Hepatocyte (in vitro differentiated cells): ENCODE measurements at regions not wholly inside any gene's neighbourhood (a gene's known extent, or its start where the extent isn't known, plus 50 kb on each side); places are given as distances from the start of the nearest gene placed in this dataset.

Source experiments
- DNase-seq: peaks from one replicate; pipeline ENCODE4 v3.0.0-alpha.2; 2016; ENCODE audit warnings: low spot score
- H2AFZ ChIP-seq: fragments of 200-600 bp; sonication (generic); 2 replicates; pipeline ENCODE4 v1.6.0; 2016; ENCODE audit warnings: antibody characterized with exemption, mild to moderate bottlenecking
- H3K27ac ChIP-seq: fragments of 200-600 bp; sonication (generic); 2 replicates; pipeline ENCODE4 v1.5.1; 2016; ENCODE audit warnings: mild to moderate bottlenecking
- H3K27me3 ChIP-seq: fragments of 200-600 bp; sonication (generic); 2 replicates; pipeline ENCODE4 v1.6.1; 2016
- H3K36me3 ChIP-seq: fragments of 200-600 bp; sonication (generic); replicated peaks from 2 replicates; pipeline ENCODE4 v1.5.1; 2016; ENCODE audit warnings: low read depth; ENCODE audit not compliant: insufficient read depth
- H3K4me1 ChIP-seq: fragments of 200-600 bp; sonication (generic); 2 replicates; pipeline ENCODE4 v1.5.1; 2016; ENCODE audit warnings: mild to moderate bottlenecking, moderate library complexity; ENCODE audit not compliant: insufficient read depth
- H3K4me2 ChIP-seq: fragments of 200-600 bp; sonication (generic); 2 replicates; pipeline ENCODE4 v1.6.0; 2016
- H3K4me3 ChIP-seq: fragments of 200-600 bp; sonication (generic); 2 replicates; pipeline ENCODE4 v1.5.1; 2016; ENCODE audit warnings: mild to moderate bottlenecking
- H3K79me2 ChIP-seq: fragments of 200-600 bp; sonication (generic); 2 replicates; pipeline ENCODE4 v1.6.0; 2017; ENCODE audit warnings: mild to moderate bottlenecking
- H3K9me2 ChIP-seq: fragments of 200-600 bp; sonication (generic); replicated peaks from 2 replicates; pipeline ENCODE4 v1.6.0; 2017; ENCODE audit warnings: mild to moderate bottlenecking; ENCODE audit not compliant: insufficient read depth
- H3K9me3 ChIP-seq: fragments of 200-600 bp; sonication (generic); 2 replicates; pipeline ENCODE4 v1.5.1; 2016; ENCODE audit warnings: low read depth, mild to moderate bottlenecking
- H4K20me1 ChIP-seq: fragments of 200-600 bp; sonication (generic); 2 replicates; pipeline ENCODE4 v1.6.0; 2016; ENCODE audit warnings: mild to moderate bottlenecking; ENCODE audit not compliant: insufficient read depth, poor library complexity, severe bottlenecking
- EZH2 ChIP-seq: fragments of 200-600 bp; sonication (generic); IDR thresholded peaks from 2 replicates; pipeline ENCODE4 v1.6.1; 2016; ENCODE audit warnings: antibody characterized with exemption, mild to moderate bottlenecking, borderline replicate concordance
- EZH2phosphoT487 ChIP-seq: fragments of 200-600 bp; sonication (generic); IDR thresholded peaks from one replicate; pipeline ENCODE4 v1.6.1; 2018; ENCODE audit warnings: antibody characterized with exemption, mild to moderate bottlenecking, low read depth, moderate library complexity; ENCODE audit not compliant: unreplicated experiment, severe bottlenecking
- WGBS: methylation state at CpG from one replicate; pipeline ENCODE4 v1.1.6; 2016; ENCODE audit warnings: low lambda C conversion rate; ENCODE audit errors: missing lambda C conversion rate; 5-methylcytosine and 5-hydroxymethylcytosine counted together
- TF ChIP-seq, protein P1 (sequence below): fragments of 200-600 bp; sonication (generic); IDR thresholded peaks from 2 replicates; pipeline ENCODE4 v1.5.1; 2016; ENCODE audit warnings: antibody characterized with exemption, mild to moderate bottlenecking; ENCODE audit not compliant: poor library complexity

DNA sequence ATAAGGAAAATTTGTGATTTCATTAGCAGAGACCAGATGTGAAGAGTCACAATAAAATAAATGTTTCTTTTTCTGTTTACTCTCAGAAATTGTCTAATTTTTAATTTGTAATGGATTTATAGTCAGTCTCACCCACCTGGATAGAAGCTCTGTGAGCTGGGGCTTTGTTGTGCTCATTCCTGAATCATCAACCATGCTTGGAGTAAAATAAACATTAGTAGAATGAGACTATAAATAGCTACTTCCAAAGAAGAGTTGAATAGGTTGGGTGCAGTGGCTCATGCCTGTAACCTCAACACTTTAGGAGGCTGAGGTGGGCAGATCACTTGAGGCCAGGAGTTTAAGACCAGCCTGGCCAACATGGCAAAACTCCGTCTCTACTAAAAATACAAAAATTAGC is 185.3 kb upstream of the FBXO33 start:
- DNase-seq = no peak
- Histone ChIP-seq H3K79me2 (no peaks in the 10 kb centered on the region), H4K20me1 (no peaks in the 10 kb centered on the region), H3K36me3 (no peaks in the 10 kb centered on the region), H3K27me3 (no peaks in the 10 kb centered on the region), H3K4me1 (peaks cover 4% of the 10 kb centered on the region), H3K4me3 (no peak overlapping the region), H3K9me2 (no peaks in the 10 kb centered on the region), H3K27ac (no peak overlapping the region), H2AFZ (no peak overlapping the region), H3K9me3 (no peaks in the 10 kb centered on the region), H3K4me2 (no peak overlapping the region)
- TF ChIP-seq EZH2phosphoT487 = no peak
- TF ChIP-seq, protein P1, sequence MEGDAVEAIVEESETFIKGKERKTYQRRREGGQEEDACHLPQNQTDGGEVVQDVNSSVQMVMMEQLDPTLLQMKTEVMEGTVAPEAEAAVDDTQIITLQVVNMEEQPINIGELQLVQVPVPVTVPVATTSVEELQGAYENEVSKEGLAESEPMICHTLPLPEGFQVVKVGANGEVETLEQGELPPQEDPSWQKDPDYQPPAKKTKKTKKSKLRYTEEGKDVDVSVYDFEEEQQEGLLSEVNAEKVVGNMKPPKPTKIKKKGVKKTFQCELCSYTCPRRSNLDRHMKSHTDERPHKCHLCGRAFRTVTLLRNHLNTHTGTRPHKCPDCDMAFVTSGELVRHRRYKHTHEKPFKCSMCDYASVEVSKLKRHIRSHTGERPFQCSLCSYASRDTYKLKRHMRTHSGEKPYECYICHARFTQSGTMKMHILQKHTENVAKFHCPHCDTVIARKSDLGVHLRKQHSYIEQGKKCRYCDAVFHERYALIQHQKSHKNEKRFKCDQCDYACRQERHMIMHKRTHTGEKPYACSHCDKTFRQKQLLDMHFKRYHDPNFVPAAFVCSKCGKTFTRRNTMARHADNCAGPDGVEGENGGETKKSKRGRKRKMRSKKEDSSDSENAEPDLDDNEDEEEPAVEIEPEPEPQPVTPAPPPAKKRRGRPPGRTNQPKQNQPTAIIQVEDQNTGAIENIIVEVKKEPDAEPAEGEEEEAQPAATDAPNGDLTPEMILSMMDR = no peak
- TF ChIP-seq EZH2 = no peak
- WGBS = 100% methylated on average over 1 of the region's 1 CpG

- no peak overlapping the region for H3K4me2 ChIP-seq
- DNase-seq = no peak
- H2AFZ ChIP-seq = no peak overlapping the region
- H3K36me3 ChIP-seq = no peaks in the 10 kb centered on the region
- H3K4me1 ChIP-seq = peaks cover 4% of the 10 kb centered on the region
- no peaks in the 10 kb centered on the region for H3K9me2 ChIP-seq
- no peaks in the 10 kb centered on the region for H3K79me2 ChIP-seq
- 58% methylated on average over 2 of the region's 2 CpGs for WGBS
- TF ChIP-seq EZH2phosphoT487 = no peak
- TF ChIP-seq EZH2 = no peak
- TF ChIP-seq, protein P1 = no peak
- H4K20me1 ChIP-seq = no peaks in the 10 kb centered on the region
- no peak overlapping the region for H3K27ac ChIP-seq
- H3K27me3 ChIP-seq = no peaks in the 10 kb centered on the region
- H3K9me3 ChIP-seq = no peaks in the 10 kb centered on the region
- no peak overlapping the region for H3K4me3 ChIP-seq
Measured at GRCh38 chr14:39615352-39615751, 183.1 kb upstream of the FBXO33 start.

DNA sequence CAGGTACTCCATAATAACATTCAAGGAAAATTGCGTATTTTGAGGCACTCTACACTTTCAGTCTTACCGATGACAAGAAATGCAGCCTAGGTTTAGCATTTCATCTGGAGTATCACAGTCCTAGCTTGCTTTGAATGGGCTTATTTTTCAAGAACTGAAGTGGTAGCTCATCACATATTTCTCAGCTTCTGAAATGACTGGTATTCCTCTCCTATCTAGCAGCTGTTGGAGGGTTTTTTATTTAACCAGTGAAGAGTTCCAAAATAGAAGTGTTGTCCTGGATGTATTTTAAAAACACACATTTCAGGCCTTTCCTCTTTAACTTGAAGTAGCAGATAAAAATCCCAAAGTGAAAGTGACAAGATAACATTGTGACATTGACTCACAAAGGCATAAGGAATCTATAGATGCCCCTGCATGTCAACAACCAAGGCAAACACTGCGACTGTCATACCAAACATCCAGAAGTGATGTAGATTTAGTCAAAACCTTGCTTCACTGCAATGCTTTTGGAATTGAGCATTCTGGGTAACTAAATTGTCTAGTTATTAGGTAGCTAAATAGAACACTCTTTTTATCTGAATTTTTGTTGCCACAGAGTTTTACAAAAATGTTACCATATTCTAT is 182.2 kb upstream of the FBXO33 start:
- Histone ChIP-seq H2AFZ (no peak overlapping the region), H3K27me3 (no peaks in the 10 kb centered on the region), H3K9me2 (no peaks in the 10 kb centered on the region), H3K4me2 (no peak overlapping the region), H4K20me1 (no peaks in the 10 kb centered on the region), H3K9me3 (no peaks in the 10 kb centered on the region), H3K79me2 (no peaks in the 10 kb centered on the region), H3K4me1 (peaks cover 4% of the 10 kb centered on the region), H3K27ac (no peak overlapping the region), H3K36me3 (no peaks in the 10 kb centered on the region), H3K4me3 (no peak overlapping the region)
- no peak for DNase-seq
- TF ChIP-seq, protein P1 = no peak
- no peak for TF ChIP-seq EZH2phosphoT487
- WGBS = 83% methylated on average over 3 of the region's 3 CpGs

DNA sequence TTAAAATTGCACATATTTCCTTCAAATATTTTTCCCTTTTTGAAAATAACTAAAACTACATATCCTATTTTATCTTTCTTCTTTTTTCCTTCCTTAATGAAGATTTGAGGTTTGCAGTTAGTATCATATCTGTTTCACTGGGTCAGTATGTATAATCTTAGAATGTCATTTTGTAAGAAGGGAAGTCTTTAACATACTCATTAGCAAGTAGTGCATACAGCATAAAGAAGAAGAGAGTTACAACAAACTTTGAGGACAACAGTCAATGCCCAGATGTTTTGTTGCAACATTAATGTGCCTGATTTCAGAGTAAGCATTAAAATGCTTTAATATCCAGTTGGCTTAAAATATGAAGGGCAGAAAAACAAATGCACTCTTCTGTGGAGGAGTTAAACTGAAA is 176.9 kb upstream of the FBXO33 start:
- Histone ChIP-seq H3K27ac (no peak overlapping the region), H3K4me2 (no peak overlapping the region), H3K9me2 (no peaks in the 10 kb centered on the region), H2AFZ (no peak overlapping the region), H4K20me1 (no peaks in the 10 kb centered on the region), H3K4me3 (no peak overlapping the region), H3K9me3 (no peaks in the 10 kb centered on the region), H3K36me3 (no peaks in the 10 kb centered on the region), H3K27me3 (no peaks in the 10 kb centered on the region), H3K4me1 (no peaks in the 10 kb centered on the region), H3K79me2 (no peaks in the 10 kb centered on the region)
- TF ChIP-seq EZH2 = no peak
- TF ChIP-seq, protein P1 = no peak
- no peak for TF ChIP-seq EZH2phosphoT487
- no peak for DNase-seq
